HG03521 (cell line): ENCODE measurements at regions not wholly inside any gene's neighbourhood (a gene's known extent, or its start where the extent isn't known, plus 50 kb on each side); places are given as distances from the start of the nearest gene placed in this dataset.

Experiments
- ATAC-seq: cut with Tn5 transposase; IDR thresholded peaks from one replicate; pipeline ENCODE4 v1.9.1; 2021; ENCODE audit warnings: mild to moderate bottlenecking, moderate library complexity; ENCODE audit not compliant: unreplicated experiment

- ATAC-seq = no peak
Observed at GRCh38 chr5:135127439-135128240, 93.6 kb upstream of the PITX1 start.

- ATAC-seq = no peak
Observed at GRCh38 chr5:135126688-135127438, 92.8 kb upstream of the PITX1 start.

GRCh38 chr5:135124724-135125123 lies 90.7 kb upstream of the PITX1 start:
- no peak for ATAC-seq

GRCh38 chr5:135124128-135124527 lies 90.1 kb upstream of the PITX1 start:
- ATAC-seq = no peak

GRCh38 chr5:135122797-135123196 lies 88.8 kb upstream of the PITX1 start:
- ATAC-seq = no peak

GRCh38 chr5:135120951-135121350 lies 86.9 kb upstream of the PITX1 start:
- no peak for ATAC-seq

GRCh38 chr5:135119481-135119880 lies 85.5 kb upstream of the PITX1 start:
- ATAC-seq = no peak

- no peak for ATAC-seq
Observed at GRCh38 chr5:135117590-135117989, 83.6 kb upstream of the PITX1 start.

- ATAC-seq = no peak
Observed at GRCh38 chr5:135116160-135116561, 82.1 kb upstream of the PITX1 start.

GRCh38 chr5:135115591-135115990 lies 81.6 kb upstream of the PITX1 start:
- no peak for ATAC-seq

GRCh38 chr5:135114759-135115158 lies 80.7 kb upstream of the PITX1 start:
- no peak for ATAC-seq

GRCh38 chr5:135112008-135112725 lies 78.1 kb upstream of the PITX1 start:
- ATAC-seq = no peak

- no peak for ATAC-seq
Observed at GRCh38 chr5:135110785-135111596, 77.0 kb upstream of the PITX1 start.

- no peak for ATAC-seq
Observed at GRCh38 chr5:135108992-135109391, 75.0 kb upstream of the PITX1 start.

- no peak for ATAC-seq
Observed at GRCh38 chr5:135108569-135108968, 74.5 kb upstream of the PITX1 start.

- no peak for ATAC-seq
Observed at GRCh38 chr5:135107986-135108385, 74.0 kb upstream of the PITX1 start.

- ATAC-seq = no peak
Observed at GRCh38 chr5:135106610-135107471, 72.8 kb upstream of the PITX1 start.

- ATAC-seq = no peak
Observed at GRCh38 chr5:135106136-135106535, 72.1 kb upstream of the PITX1 start.

- ATAC-seq = no peak
Observed at GRCh38 chr5:135105105-135105484, 71.1 kb upstream of the PITX1 start.

GRCh38 chr5:135103575-135103853 lies 69.5 kb upstream of the PITX1 start:
- ATAC-seq = no peak
